Nephron (organoid): ENCODE measurements at regions not wholly inside any gene's neighbourhood (a gene's known extent, or its start where the extent isn't known, plus 50 kb on each side); places are given as distances from the start of the nearest gene placed in this dataset.
A peak's percentile ranks its signal among the peaks of the same experiment; 100 is the strongest.

Source experiments
- H3K27ac Mint-ChIP-seq, 3 experiments: 2 replicates each; pipeline ENCODE4 v1.8.0; 2020; ENCODE audit warnings: mixed read lengths in 3 of 3, mild to moderate bottlenecking in 2 of 3, moderate library complexity in 1 of 3
- H3K27me3 Mint-ChIP-seq: 2 replicates; pipeline ENCODE4 v1.8.0; 2021; ENCODE audit warnings: low read depth, mild to moderate bottlenecking, moderate library complexity, mixed read lengths
- H3K36me3 Mint-ChIP-seq: 2 replicates; pipeline ENCODE4 v1.8.0; 2020; ENCODE audit warnings: low read depth, mixed read lengths
- H3K4me1 Mint-ChIP-seq: 2 replicates; pipeline ENCODE4 v1.8.0; 2020; ENCODE audit warnings: mixed read lengths
- H3K4me3 Mint-ChIP-seq, 3 experiments: 2 replicates each; pipeline ENCODE4 v1.8.0; 2020; ENCODE audit warnings: mild to moderate bottlenecking in 3 of 3, mixed read lengths in 3 of 3, moderate library complexity in 2 of 3
- H3K9me3 Mint-ChIP-seq: 2 replicates; pipeline ENCODE4 v1.8.0; 2020; ENCODE audit warnings: mixed read lengths
- CTCF ChIP-seq, 3 experiments: fragments of 200-600 bp; sonication (generic); IDR thresholded peaks; one replicate each; pipeline ENCODE4 v1.5.0; 2021; ENCODE audit warnings: antibody characterized with exemption in 3 of 3; ENCODE audit not compliant: unreplicated experiment in 3 of 3

- Mint-ChIP-seq H3K4me1 (peaks cover 34% of the 10 kb centered on the region), H3K9me3 (peaks cover 3% of the 10 kb centered on the region)
- TF ChIP-seq CTCF (IDR thresholded peaks at IDR 0.05; ENCODE audit: unreplicated experiment in 3 of 3), result no peak
These were observed 218.5 kb upstream of the NR2F2 start for GRCh38 chr15:96112018-96112417.

GRCh38 chr15:96115642-96116041 is 214.9 kb upstream of the NR2F2 start:
- Mint-ChIP-seq H3K4me3 (no peak overlapping the region), H3K4me1 (peaks cover 46% of the 10 kb centered on the region), H3K9me3 (peaks cover 3% of the 10 kb centered on the region), H3K27ac (peak overlapping the region in 1 of 3 experiments; percentile 30), H3K36me3 (peaks cover 27% of the 10 kb centered on the region), H3K27me3 (peaks cover 5% of the 10 kb centered on the region)
- no peak for TF ChIP-seq CTCF (IDR thresholded peaks at IDR 0.05; ENCODE audit: unreplicated experiment in 3 of 3)

More at GRCh38 chr15:96112018-96112417, 218.5 kb upstream of the NR2F2 start:
- H3K4me3 Mint-ChIP-seq, result no peak overlapping the region
- H3K27ac Mint-ChIP-seq, result peak overlapping the region in 1 of 3 experiments; percentile 21
- no peaks in the 10 kb centered on the region for H3K27me3 Mint-ChIP-seq
- peaks cover 14% of the 10 kb centered on the region for H3K36me3 Mint-ChIP-seq

- no peak for TF ChIP-seq CTCF (IDR thresholded peaks at IDR 0.05; ENCODE audit: unreplicated experiment in 3 of 3)
- H3K36me3 Mint-ChIP-seq, result peaks cover 27% of the 10 kb centered on the region
- H3K4me1 Mint-ChIP-seq, result peaks cover 59% of the 10 kb centered on the region
- peaks cover 3% of the 10 kb centered on the region for H3K9me3 Mint-ChIP-seq
- H3K27me3 Mint-ChIP-seq, result peaks cover 5% of the 10 kb centered on the region
- peak overlapping the region in 1 of 3 experiments; percentile 54 for H3K27ac Mint-ChIP-seq
- H3K4me3 Mint-ChIP-seq, result no peak overlapping the region
These were observed 213.2 kb upstream of the NR2F2 start for GRCh38 chr15:96117270-96117669.

- Mint-ChIP-seq H3K9me3 (peaks cover 3% of the 10 kb centered on the region), H3K27ac (peak overlapping the region; percentile 30 to 93 (median 50)), H3K4me1 (peaks cover 58% of the 10 kb centered on the region), H3K4me3 (no peak overlapping the region), H3K36me3 (peaks cover 38% of the 10 kb centered on the region), H3K27me3 (peaks cover 5% of the 10 kb centered on the region)
- TF ChIP-seq CTCF (IDR thresholded peaks at IDR 0.05; ENCODE audit: unreplicated experiment in 3 of 3), result no peak
These were observed 210.8 kb upstream of the NR2F2 start for GRCh38 chr15:96119734-96120133.

- Mint-ChIP-seq H3K4me3 (no peak overlapping the region), H3K36me3 (peaks cover 44% of the 10 kb centered on the region), H3K27ac (peak overlapping the region; percentile 30 to 69 (median 65)), H3K4me1 (peaks cover 45% of the 10 kb centered on the region), H3K27me3 (peaks cover 5% of the 10 kb centered on the region), H3K9me3 (no peaks in the 10 kb centered on the region)
- TF ChIP-seq CTCF (IDR thresholded peaks at IDR 0.05; ENCODE audit: unreplicated experiment in 3 of 3), result no peak
These were observed 209.2 kb upstream of the NR2F2 start for GRCh38 chr15:96121086-96121920.
